ENCODE measurements at regions not wholly inside any gene's neighbourhood (a gene's known extent, or its start where the extent isn't known, plus 50 kb on each side); places are given as distances from the start of the nearest gene placed in this dataset.

DNA sequence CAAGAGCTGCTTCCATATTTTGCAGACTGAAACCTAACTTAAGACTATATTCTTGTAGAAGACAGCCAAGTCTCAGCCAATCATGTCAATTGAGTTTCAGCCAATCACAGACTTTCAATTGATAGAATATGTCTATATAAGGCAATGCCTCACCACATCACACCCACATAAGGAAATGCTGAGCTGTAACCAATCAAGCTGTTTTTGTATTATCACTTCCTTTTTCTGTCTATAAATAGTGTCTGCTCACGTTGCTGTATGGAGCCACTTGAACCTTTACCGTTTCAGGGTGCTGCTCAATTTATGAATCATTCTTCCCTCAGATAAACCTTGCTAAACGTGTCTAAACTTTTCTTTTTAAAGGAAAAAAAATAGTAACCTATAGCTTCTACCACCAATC lies 1554.4 kb upstream of the LRRTM1 start:
- TF ChIP-seq, protein P1, sequence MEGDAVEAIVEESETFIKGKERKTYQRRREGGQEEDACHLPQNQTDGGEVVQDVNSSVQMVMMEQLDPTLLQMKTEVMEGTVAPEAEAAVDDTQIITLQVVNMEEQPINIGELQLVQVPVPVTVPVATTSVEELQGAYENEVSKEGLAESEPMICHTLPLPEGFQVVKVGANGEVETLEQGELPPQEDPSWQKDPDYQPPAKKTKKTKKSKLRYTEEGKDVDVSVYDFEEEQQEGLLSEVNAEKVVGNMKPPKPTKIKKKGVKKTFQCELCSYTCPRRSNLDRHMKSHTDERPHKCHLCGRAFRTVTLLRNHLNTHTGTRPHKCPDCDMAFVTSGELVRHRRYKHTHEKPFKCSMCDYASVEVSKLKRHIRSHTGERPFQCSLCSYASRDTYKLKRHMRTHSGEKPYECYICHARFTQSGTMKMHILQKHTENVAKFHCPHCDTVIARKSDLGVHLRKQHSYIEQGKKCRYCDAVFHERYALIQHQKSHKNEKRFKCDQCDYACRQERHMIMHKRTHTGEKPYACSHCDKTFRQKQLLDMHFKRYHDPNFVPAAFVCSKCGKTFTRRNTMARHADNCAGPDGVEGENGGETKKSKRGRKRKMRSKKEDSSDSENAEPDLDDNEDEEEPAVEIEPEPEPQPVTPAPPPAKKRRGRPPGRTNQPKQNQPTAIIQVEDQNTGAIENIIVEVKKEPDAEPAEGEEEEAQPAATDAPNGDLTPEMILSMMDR (IDR thresholded peaks at IDR 0.05; ENCODE audit: control insufficient read depth, insufficient read depth, low read depth, low read length, missing control alignments), result no peak
- DNase-seq (ENCODE audit: low read depth), result no peak
- H3K4me3 ChIP-seq (ENCODE audit: control insufficient read depth, low read depth, low read length), result no peak overlapping the region

DNA sequence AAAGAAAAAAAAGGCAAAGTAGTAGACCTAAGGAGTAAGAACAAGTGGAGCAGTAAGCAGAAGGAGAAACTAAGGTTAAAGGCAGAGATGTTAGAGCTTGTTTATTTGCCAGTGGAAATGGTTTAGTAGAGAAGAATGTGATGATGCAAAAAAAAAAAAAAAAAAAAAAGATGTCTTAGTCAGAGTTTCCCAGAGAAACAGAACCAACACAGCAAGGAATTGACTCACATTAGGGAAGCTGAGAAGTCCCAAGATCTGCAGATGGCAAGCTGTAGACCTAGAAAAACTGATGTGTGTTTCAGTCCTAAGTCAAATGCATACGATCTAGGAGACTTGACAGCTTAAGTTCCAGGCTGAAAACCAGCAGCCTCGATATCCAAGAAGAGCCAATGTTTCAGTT lies 1548.8 kb upstream of the LRRTM1 start:
- no peak for DNase-seq (ENCODE audit: low read depth)
- no peak overlapping the region for H3K4me3 ChIP-seq (ENCODE audit: control insufficient read depth, low read depth, low read length)
- TF ChIP-seq, protein P1 (IDR thresholded peaks at IDR 0.05; ENCODE audit: control insufficient read depth, insufficient read depth, low read depth, low read length, missing control alignments), result no peak

DNA sequence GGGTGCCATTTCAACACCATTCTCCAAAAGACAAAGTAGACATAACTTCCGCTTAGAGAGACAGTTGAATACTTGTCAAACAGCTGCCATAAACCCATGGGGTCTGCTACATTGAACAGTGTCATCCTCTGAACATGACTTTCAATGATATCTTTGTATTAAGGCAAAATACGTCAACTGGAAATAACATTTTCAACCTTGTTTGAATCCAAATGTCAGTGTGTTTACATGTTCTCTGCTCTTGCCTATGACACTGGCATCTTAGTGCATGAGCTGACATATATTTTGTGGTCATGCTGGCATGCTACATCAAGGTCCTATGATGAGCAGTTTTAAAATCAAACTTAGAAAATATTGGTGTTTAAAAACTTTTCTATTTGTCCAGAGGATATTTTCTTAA lies 1548.1 kb upstream of the LRRTM1 start:
- TF ChIP-seq, protein P1 (IDR thresholded peaks at IDR 0.05; ENCODE audit: control insufficient read depth, insufficient read depth, low read depth, low read length, missing control alignments), result no peak
- DNase-seq (ENCODE audit: low read depth), result no peak
- H3K4me3 ChIP-seq (ENCODE audit: control insufficient read depth, low read depth, low read length), result no peak overlapping the region

DNA sequence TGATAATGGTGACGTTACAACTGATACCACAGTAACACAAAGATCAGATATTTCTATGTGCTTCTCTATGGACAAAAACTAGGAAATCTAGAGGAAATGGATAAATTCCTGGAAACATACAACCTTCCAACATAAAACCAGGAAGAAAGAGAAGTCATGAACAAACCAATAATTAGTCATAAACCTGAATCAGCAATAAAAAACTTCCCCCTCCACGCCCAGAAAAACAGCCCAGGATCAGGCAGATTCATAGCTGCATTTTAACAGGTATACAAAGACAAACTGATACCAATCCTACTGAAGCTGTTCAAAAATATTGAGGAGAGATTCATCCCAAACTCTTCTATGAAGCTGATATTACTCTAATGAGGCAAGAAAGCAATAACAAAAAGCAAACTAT lies 1535.2 kb upstream of the LRRTM1 start:
- no peak for DNase-seq (ENCODE audit: low read depth)
- TF ChIP-seq, protein P1 (IDR thresholded peaks at IDR 0.05; ENCODE audit: control insufficient read depth, insufficient read depth, low read depth, low read length, missing control alignments), result no peak

DNA sequence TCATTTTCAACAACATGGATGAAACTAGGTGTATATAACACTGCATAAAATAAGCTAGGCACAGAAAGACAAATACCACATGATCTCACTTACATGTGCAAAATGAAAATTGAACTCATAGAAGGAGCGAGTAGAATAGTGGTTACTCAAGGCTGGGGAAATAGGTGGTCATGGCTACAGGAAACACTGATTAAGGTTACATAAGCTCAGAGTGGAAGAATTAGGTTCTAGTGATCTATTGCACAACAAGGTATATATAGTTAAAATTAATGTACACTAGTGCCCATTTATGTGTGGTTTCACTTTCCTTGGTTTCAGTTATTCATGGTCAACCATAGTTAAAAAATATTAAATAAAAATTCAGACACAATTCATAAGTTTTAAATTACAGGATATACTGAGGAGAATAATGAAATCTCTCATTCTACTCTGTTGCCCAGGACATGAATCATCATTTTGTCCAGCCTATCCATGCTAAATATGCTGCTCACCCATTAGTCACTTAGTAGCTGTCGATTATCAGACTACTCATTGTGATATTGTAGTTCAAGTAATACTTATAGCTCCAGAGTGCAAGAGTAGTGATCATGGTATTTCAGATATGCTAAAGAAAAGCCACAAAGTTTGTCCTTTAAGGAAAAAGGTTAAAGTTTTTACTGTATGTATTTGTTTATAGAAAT lies 1530.9 kb upstream of the LRRTM1 start:
- no peak for DNase-seq (ENCODE audit: low read depth)
- TF ChIP-seq, protein P1 (IDR thresholded peaks at IDR 0.05; ENCODE audit: control insufficient read depth, insufficient read depth, low read depth, low read length, missing control alignments), result no peak

More for the DNA sequence above, 1535.2 kb upstream of the LRRTM1 start:
- no peak overlapping the region for H3K4me3 ChIP-seq (ENCODE audit: control insufficient read depth, low read depth, low read length)

DNA sequence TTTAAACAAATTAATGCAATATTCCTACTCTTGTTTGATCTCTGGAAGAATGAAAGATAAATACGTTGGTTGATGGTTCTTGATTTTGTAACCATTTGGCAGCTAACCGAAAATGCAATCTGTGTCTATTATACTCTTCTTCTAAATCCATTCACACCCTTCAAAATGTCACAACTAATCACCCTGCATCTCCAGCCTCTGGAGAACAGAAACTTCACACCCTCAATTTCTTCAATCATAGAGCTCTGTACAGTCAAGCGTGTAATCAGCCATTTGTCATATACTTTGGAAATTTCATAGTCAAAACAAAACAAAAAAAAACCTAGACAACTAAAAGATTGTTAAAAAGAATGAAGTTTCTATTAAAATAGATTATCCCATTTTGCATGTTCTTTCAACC lies 1482.3 kb upstream of the LRRTM1 start:
- DNase-seq (ENCODE audit: low read depth), result no peak
- H3K4me3 ChIP-seq (ENCODE audit: control insufficient read depth, low read depth, low read length), result no peak overlapping the region
- TF ChIP-seq, protein P1 (IDR thresholded peaks at IDR 0.05; ENCODE audit: control insufficient read depth, insufficient read depth, low read depth, low read length, missing control alignments), result no peak

More for the DNA sequence above, 1530.9 kb upstream of the LRRTM1 start:
- H3K4me3 ChIP-seq (ENCODE audit: control insufficient read depth, low read depth, low read length), result no peak overlapping the region
